ENCODE measurements at regions not wholly inside any gene's neighbourhood (a gene's known extent, or its start where the extent isn't known, plus 50 kb on each side); places are given as distances from the start of the nearest gene placed in this dataset.
"Not testable (repeated sequence)": the region's sequence is repeated elsewhere in the genome, so short reads cannot be mapped to it uniquely, and the experiment has no call there.

DNA sequence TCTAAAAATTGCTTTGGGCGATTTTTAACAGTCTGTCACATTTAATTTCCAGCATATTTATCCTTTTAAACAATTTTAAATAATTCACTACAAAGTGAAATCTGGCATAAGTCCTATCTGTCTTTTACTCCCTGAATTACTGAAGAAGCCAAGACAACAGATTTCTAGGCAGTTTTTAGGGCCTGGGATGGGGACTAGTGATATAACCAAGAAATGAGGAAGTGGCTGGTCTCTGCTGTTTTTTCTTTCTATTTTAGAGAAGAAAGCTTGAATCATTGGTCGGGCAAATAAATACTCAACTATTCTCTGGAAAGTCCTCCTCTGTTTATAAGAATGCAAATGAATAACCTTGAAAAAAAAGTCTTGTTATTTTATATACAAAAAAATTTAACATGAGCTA, 79.7 kb upstream of the SSBP2 start:
- no peak for DNase-seq (ENCODE audit: low read depth, low spot score)

DNA sequence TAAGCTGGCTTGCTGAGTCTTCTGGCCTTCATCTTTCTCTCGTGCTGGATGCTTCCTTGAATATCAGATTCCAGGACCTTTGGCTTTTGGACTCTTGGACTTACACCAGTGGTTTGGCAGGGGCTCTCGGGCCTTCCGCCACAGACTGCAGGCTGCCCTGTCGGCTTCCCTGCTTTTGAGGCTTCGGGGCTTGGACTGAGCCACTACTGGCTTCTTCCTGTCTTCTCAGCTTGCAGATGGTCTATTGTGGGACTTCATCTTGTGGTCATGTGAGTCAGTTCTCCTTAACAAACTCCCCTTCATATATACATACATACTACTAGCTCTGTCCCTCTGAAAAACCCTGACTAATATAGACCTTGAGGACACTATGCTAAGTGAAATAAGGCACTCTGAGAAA, 78.3 kb upstream of the SSBP2 start:
- no peak for DNase-seq (ENCODE audit: low read depth, low spot score)

DNA sequence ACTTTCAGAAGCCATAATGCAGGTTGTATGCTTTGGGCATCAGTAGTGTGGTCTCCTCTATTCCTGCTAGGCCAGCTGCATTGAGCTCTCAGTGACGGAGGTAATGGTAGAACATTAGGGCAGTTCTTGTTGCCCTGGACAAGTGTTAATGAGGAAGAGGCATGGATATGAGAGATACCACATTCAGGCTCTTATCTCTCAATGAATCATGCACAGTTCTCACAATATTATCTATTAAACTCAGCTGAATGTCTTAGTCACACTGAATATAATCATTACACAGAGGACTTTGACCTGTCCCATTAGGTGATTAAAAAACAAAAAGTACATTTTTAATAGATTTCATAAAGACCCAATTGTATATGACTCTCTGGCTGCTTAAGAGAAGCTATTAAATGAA, 76.6 kb upstream of the SSBP2 start:
- DNase-seq (ENCODE audit: low read depth, low spot score), result no peak

DNA sequence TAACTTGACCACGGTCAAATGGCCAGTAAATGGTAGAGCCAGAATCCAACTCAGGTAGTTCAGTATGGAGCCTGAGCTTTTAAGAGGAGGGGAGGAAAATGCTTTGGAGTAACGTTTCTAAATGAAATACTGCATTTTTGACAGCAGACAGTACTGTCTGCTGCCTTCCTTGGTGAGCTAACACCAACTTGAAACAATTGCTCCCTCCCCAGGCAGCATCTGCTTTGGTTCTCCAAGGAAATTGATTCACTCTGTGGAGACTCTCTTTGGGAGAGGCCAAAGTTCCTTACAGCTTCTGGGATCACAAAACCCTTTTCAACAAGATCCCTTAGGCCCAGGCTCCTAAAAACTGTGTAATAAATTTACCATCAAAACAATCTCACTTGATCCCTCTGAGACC, 75.2 kb upstream of the SSBP2 start:
- DNase-seq (ENCODE audit: low read depth, low spot score), result no peak

DNA sequence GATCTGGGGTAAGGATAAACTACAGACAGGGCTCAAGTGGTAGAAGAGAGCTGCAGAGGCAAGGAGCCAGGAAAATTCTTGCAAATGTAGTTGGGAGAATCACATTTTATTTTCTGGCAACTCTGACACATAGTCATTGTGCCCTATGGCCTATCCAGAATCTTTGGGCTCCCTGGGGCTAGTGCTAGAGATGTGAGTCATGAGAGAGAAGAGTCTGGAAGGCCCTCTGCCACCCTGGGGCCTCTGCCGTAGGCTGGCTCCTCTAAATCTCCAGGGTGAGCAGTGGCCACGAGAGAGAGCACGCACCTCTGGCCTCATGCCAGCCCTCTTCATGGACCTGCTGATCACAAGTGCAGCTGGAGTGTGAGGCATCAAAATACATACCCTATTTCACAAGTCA, 74.3 kb upstream of the SSBP2 start:
- DNase-seq (ENCODE audit: low read depth, low spot score), result no peak

DNA sequence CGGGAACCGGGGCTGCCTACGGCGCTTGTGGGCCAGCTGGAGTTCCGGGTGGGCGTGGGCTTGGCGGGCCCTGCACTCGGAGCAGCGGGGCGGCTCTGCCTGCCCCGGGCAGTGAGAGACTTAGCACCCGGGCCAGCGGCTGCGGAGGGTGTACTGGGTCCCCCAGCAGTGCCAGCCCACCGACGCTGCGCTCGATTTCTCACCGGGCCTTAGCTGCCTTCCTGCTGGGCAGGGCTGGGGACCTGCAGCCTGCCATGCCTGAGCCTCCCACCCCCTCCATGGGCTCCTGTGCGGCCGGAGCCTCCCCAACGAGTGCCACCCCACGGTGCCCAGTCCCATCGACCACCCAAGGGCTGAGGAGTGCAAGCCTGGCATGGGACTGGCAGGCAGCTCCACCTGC, 72.8 kb upstream of the SSBP2 start:
- not testable (repeated sequence) for DNase-seq (ENCODE audit: low read depth, low spot score)

DNA sequence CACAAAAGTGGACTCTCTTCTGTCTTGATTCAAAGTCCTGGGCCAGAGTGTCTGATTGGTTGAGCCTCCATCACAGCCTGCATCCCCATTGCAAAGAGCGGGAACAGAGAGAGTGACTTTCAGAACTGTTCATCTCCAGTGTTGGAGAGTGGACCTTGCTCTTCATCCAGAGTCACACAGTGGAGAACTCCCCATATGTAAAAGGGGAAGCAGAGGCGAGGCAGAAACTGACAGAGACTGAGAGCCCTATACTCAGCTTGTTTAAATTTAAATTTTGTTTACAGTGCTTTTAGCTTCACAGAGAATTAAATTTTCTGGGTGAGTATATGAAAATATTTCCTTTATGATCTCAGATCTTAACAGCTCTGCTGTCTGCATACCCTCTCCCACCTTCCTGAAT, 70.0 kb upstream of the SSBP2 start:
- DNase-seq (ENCODE audit: low read depth, low spot score), result no peak

DNA sequence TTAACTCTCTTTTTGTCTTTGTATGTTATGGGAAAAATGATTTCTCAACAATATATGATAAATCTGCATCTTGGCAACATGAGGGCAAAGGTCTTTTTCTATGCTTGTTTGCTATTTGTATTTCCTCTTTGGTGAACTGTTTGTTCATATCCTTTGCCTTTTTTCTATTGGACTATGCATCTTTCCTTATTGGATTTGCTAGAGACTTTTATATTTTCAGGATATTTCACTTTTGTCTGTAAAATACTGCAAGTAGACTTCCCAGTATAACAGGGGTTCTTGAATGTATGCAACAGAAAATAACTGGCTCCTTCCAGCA, 69.4 kb upstream of the SSBP2 start:
- no peak for DNase-seq (ENCODE audit: low read depth, low spot score)

DNA sequence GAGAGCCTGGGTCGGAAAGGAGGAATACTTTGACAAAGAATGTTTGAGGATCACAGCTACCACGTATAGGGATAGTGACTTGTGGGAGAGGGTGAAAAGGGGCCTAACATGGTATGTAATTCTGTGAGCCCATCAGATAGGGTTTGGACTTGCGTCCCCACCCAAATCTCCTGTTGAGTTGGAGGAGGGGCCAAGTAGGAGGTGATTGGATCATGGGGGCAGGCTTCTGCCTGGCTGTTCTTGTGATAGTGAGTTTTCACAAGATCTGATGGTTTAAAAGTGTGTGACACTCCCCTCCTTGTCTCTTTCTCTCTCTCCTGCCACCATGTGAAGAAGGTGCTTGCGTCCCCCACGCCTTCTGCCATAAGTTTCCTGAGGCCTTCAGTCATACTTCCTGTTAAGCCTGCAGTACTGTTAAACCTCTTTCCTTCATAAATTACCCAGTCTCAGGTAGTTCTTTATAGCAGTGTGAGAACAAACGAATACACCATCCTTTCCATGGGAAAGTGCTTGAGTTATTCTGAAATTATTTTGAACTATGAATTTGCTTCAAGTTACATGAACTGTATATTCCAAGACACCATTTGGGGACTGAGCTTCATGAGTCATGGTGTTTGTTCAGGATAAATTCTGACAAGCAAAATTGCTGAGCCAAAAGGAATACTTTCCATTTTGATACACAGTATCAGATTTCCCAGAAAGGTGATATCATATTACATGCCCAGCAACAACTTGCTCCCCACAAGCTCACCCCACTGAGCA, 68.8 kb upstream of the SSBP2 start:
- no peak for DNase-seq (ENCODE audit: low read depth, low spot score)

DNA sequence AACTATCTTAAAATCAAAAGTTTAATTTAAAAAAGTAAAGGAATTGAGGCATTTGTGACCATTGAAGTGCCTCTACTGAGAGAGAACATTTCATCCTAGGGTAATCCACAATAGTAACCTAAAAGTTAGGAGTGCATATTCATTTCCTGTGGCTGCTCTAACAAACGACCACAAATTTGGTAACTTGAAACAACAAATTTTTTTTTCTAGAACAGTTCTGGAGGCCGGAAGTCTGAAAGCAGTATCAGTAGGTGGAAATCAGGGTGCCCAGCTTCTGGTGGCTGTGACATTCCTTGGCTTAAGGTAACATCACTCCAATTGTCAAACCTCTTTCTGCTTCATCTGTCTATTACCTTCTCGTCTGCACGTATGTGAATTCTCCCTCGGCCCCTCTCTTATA, 67.1 kb upstream of the SSBP2 start:
- DNase-seq (ENCODE audit: low read depth, low spot score), result no peak

DNA sequence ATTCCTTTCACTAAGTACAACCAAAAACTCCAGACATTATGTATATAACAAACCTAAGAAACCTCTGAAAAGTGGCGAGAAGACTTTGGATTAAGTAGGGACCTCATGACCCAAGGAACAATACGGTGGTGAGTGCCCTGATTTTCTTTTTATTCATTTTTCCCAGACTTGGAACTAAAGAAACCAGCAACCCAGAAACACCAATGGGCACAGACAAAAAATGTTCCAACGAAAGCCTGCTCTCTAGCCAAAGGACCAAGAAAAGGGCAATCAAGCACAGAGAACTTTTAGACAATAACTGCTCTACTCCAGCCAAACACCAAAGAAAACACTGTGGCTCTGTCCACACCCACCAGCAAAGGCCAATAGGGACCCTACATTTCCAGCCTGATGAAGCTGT, 66.2 kb upstream of the SSBP2 start:
- DNase-seq (ENCODE audit: low read depth, low spot score), result no peak

DNA sequence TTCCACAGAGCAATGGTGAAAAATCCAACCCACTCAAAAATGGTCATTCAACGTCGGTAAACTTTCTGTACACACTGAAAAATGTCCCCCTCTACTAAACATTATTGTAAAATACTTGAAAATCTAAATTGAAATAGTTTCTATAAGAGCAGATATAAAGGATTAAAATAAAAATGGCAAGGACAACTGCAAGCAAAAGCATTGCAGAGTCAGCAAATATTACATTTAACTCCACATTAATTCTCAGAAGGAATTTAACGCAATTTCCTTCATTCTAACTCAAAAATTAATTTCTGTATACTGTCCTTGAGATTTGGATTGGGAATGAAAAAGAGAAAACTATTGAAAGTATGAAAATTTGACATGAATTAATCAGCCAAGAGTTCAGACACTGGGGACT, 64.4 kb upstream of the SSBP2 start:
- DNase-seq (ENCODE audit: low read depth, low spot score), result no peak

DNA sequence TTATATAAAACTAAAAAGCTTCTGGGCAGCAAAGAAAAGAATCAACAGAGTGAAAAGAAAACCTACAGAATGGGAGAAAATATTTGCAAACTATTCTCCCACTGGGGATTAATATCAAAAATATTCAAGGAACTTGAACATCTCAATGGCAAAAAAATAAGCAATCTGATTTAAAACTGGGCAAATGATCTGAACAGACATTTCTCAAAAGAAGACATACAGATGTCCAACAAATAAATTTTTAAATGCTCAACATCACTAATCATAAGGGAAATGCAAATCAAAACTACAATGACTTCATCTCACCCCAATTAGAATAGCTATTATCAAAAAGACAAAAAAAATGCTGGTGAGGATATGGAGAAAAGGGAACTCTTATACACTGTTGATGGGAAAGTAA, 57.2 kb upstream of the SSBP2 start:
- no peak for DNase-seq (ENCODE audit: low read depth, low spot score)

DNA sequence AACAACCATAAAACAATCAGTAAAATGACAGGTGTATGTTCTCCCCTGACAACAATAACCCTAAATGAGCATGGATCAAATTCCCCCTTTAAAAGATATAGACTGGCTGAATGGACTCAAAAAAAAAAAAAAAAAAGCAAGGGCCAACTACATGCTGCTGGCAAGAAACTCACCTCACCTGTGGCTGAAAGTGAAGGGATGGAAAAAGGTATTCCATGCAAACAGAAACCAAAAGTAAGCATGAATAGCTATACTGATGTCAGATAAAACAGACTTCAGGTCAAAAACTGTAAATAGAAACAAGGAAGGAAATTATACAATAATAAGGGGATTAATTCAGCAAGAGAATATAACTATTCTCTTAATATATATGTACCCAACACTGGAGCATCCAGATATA, 54.2 kb upstream of the SSBP2 start:
- DNase-seq (ENCODE audit: low read depth, low spot score), result no peak

DNA sequence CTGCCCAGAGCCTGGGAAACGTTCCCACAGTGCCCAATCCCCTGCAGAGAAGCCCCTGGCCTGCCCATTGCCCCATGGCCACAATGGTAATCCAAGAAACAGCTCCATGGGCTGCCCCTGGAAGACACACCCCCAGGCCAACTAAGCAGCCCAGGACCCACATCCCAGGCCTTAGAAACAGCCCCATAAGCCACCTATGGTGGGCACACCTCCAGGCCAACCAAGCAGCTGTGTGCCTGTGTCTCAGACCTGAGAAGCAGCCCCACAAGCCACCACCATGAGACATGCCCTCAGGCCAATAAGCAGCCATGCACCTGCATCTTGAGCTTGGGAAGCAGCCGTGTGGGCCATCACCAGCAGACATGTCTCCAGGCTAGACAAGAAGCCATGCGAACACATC, 52.9 kb upstream of the SSBP2 start:
- no peak for DNase-seq (ENCODE audit: low read depth, low spot score)

DNA sequence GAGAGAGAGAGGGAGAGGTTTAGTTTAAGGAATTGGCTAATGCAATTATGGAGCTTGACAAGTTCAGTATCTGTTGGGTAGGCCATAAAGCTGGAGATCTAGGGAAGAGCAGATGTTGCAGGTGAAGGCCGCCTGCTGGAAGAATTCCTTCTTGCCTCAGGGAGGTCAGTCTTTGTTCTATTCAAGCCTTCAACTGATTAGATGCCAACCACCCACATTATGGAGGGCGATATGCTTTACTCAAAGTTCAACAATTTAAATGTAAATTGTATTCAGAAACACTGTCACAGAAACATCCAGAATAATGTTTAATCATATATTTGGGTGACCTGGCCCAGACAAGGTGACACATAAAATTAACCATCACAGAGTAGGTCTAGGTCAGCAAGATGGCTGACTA, 51.7 kb upstream of the SSBP2 start:
- no peak for DNase-seq (ENCODE audit: low read depth, low spot score)

DNA sequence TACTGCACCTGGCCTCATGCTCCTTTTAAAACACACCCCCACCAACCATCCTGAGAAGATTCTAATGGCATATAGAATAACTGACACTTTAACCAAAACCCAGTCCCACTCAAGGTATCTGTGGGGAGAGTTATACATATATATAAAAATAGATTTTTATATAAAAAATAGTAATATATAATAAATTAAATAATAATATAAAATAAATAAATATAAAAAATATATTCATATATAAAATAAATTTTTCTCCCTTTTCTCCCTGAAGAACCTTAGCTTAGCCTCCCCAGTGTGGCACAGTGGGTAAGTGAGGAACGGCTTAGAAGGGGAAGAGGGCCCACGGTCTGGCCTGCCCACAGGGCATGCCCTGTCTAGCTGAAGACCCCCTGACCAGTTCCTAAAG, 51.1 kb upstream of the SSBP2 start:
- DNase-seq (ENCODE audit: low read depth, low spot score), result no peak

DNA sequence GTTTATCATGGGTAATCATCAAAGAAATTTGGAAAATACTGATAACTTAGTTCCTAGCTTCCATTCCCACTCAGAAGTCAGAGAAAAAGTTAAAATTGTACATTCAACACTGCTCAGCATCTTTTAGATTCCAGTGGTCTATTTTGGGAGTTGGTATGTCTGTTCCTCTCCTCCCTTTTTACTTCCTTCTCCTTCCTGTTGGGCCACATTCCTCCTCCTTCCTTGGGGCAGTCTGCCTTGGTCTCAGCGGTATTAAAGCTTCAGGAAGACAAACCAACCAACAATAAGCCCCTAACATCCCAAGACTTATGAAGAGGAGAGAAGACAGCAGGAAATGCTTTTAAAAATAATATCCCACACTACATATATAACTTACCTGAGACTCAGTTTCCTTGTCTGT, 49.9 kb upstream of the SSBP2 start:
- no peak for DNase-seq (ENCODE audit: low read depth, low spot score)

All from activated CD4-positive, CD25-positive, alpha-beta regulatory T cell treated with anti-CD3 and anti-CD28 coated beads, Interleukin-2, amount 50 U/mL, for 16 hours (primary cell).